COLO668 (cell line): ENCODE measurements at regions not wholly inside any gene's neighbourhood (a gene's known extent, or its start where the extent isn't known, plus 50 kb on each side); places are given as distances from the start of the nearest gene placed in this dataset.
"Not testable (repeated sequence)": the region's sequence is repeated elsewhere in the genome, so short reads cannot be mapped to it uniquely, and the experiment has no call there.

Source experiments
- DNase-seq: peaks from one replicate; lab custom pipeline; 2025; ENCODE audit not compliant: unreplicated experiment; lab: John Stamatoyannopoulos, UW

DNA sequence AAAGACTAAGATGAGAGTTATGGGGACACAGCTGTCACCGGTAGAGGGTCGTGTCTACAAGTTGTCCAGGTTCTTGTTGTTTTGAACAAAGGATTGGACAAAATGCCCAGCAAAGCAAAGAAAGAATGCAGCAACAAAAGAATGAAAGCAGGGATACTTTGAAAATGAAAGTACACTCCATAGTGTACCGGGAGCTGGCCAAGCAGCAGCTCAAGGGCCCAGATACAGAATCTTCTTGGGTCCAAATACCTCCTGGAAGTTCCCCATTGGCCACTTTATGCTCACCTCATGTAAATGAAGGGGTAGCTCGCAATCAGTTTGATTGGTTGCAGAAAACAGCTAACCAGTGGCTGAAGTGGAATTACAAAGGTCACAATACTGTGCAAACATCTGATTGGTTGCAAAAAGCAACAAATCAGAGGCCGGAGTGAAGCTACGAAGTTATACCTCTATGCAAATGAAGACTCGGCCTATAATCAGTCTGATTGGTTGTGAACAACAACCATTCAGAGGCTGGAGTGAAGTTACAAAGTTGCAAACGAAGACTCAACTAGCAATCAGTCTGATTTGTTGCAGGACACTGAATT is 474.9 kb upstream of the TMEFF2 start:
- no peak for DNase-seq

DNA sequence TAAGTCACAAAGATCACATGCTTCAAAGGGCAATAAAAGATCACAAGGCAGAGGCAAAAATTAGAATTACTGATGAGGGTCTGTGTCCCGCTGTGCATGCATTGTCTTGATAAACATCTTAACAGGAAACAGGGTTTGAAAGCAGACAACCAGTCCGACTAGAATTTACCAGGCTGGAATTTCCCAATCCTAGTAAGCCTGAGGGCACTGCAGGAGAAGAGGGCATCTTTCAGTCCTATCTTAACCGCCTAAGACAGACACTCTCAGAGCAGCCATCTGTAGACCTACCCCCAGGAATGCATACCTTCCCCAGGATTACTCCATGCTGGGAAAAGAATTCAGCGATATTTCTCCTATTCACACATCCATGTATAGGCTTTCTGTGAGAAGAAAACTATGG is 465.8 kb upstream of the TMEFF2 start:
- DNase-seq: not testable (repeated sequence)

DNA sequence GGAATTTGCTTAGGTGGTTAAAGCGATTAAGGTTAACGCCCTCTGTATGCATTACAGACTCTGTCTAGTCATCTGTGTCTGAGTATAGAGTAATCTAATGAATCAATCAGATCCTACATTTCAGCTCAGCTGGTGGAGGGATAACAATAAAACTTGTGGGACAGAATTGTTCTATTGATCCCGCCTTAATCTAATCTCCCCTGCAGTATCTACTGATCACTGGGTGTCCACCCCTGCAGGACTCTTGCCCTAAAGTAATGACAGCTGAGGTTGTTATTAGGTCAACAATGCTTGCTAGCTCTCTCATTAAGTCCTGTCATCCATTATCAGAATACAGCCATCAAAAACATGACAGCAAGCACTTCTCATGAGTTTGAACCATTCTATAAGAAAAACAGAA is 462.6 kb upstream of the TMEFF2 start:
- no peak for DNase-seq

DNA sequence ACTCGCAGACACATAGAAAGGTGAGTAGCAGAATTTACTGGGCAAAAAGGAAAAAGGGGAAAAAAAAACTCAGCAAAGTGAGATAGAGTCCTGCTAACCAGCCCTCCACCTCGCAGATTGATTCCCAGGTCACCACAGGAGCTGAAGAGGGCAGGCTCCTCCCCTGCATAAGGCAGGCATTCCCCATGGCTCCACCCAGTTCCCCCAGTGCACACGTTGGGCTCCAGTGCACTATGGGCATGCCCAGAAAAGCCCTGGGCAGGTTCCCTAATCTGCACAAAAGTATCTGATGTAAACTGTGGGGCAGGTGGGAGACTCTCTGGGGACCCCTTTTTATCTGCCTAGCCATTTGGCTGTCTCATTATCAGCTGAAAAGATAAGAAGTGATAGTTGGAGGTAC is 461.2 kb upstream of the TMEFF2 start:
- no peak for DNase-seq

DNA sequence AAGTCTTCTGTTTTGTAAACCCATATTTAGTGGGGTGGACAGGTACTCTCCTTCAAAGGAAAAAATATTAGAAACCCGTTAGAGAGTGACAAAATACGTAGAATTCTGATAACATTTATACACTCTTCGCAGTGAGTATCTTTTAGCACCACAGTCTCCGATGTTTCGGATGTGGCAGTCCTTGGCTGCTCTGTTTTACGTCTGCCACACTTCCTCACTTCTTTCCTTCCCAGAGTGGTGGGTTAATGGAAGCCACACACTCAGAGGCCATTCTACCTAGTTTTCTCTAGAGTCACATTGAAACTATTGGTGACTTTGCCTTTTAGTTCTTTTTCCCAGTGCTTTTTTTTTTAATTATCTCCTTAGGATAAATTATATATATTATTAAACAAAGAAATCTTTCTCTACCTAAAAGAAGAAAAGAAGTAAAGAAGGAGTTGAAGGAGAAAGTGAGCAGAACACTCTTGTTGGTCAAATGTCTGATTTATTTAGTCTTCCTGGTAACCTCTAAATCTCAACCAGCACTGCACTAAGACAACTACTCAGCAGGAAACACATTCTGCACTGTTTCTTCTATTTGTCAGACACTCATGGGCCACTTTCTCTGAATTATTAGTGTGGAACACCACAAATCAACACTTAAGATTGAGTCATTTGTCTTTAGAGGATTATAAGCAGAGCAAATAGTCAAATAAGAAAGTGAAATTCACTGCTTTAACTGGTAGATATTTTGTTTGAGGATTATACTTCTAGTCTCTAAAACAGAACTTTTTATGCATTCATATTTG is 451.3 kb upstream of the TMEFF2 start:
- DNase-seq: no peak

DNA sequence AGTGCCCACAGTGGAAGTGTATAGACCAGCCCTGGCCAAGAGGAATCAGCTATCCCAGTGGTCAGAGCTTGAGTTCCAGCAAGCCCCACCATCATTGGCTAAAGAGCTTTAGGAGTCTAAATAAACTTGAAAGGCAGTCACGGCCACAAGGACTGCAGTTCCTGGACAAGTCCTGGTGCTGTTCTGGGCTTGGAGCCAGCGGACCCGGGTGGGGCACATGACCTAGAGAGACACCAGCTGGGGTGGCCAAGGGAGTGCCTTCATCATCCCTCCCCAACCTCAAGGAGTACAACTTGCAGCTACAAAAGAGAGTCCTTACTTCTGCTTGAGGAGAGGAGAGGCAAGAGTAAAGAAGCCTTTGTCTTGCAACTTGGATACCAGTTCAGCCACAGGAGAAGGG is 439.8 kb upstream of the TMEFF2 start:
- DNase-seq: no peak

DNA sequence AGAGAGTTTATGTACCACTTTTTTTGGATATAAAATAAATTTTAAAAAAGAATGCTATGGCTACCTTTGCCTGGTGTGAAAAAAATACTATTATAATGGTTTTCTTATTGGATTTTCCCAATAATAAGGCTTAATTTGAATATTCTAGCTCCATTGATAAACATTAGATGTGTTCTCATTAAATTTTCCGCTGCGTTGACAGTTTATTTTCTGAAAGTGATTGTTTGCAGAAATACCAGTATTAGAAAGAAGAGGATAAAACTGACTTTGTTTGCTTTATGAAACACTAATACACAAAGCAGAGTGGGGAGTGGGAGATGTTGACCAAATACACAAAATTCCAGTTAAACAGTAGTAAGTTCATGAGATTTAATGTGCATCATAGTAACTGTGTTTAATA is 433.3 kb upstream of the TMEFF2 start:
- DNase-seq: no peak

DNA sequence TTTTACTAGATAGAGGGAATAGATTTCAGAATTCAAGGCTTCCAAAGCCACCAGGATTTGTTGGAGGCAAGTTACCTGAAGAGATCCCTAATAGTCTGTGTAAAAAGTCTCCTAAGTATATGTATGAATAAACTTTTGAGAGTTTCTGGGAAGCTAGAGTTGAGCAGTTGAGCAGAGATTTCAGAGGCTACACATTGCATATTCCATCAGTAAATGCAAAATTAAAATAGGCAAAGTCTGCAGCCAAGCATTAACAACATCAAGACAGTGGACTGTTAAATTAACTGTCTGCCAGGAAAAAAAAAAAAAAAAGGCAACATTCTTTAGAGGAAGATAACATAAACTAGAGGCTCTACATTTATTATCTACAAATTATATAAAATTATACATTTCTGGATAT is 420.4 kb upstream of the TMEFF2 start:
- DNase-seq: no peak

DNA sequence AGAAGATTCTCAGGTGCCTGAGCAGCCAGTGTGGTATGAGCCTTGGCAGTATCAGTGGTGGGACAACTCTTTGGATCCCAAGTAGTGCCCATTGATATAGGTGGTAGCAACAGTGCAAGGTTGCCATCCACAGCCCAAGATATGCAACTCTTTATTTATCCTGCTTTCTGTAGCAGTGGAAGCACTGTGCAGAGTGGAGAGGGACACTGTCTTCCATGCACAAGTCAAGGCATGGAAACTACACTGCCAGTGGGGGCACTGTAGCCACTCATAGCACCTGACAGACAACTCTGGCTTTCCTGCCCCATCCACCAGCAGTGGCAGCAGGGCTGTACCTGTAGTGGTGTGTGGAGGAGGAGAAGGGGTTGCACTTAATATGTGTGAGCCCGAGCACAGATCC is 409.6 kb upstream of the TMEFF2 start:
- DNase-seq: no peak

DNA sequence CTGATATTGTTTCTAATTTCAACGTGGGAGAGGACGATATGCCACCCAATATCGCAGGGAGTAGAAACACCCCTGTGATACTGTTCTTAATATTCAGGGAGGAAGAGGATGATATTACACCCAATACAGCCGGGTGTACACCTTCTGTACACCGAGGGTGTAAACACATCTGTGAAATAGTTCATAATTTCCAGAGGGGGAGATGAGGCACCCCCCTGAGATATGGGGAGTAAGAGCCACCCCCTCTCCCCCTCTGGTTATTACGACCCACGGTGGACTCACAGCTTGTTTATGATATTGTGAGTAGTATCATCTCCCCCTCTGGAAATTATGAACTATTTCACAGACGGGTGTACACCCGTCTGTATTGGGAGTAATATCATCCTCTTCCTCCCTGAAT is 403.9 kb upstream of the TMEFF2 start:
- DNase-seq: not testable (repeated sequence)

DNA sequence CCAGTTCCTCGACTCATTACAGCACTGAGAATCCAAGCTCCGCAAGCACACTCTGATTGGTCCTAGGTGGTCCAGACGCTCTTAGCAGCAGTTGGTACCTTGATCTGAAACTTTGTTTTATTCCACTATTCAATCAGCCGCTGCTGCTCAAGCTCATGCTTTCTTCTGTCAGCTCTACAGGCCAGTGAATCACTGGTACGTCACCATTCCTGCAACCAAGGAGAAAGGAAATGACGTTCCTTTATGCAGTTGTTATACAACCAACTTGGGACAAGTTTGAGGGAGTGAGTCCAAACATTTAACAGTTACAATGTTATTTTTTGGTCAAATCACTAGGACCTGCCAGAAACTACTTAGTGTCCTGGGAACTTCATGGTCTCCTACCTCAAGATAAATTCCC is 398.8 kb upstream of the TMEFF2 start:
- no peak for DNase-seq

DNA sequence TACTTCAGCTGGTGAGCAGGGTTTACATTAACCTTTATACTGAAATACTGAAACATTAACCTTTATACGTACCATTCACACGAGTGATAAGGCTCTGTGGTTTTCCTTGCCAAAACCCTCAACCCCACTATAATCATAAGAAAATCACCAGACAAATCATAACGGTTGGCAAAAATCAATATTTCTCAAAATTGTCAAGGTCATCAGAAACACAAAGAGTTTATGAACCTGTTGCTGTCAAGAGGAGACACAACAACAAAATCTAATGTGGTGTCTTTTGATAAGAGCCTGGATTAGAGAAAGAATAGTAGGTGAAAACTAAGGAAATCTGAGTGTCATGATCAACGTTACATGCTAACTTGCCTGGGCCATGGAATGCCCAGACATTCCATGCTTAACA is 396.9 kb upstream of the TMEFF2 start:
- no peak for DNase-seq

DNA sequence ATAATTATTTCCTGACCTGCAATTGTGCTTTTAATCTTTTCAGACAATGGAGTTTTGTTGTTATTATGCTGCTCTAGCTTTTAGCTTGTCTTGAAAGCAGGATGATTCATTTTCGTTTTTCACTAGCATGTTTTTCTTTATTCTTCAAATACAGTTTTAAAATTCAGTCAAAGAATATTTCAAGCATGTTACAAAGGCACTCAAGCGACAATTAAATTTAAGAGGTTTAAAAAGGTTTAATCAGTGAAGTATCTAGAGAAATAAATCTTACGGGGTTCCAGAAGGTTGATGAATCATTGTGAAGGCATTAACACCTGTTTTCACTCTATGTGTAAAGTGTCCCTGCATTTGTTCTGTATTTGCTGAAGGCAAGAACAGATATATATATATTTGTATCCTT is 390.7 kb upstream of the TMEFF2 start:
- DNase-seq: no peak

DNA sequence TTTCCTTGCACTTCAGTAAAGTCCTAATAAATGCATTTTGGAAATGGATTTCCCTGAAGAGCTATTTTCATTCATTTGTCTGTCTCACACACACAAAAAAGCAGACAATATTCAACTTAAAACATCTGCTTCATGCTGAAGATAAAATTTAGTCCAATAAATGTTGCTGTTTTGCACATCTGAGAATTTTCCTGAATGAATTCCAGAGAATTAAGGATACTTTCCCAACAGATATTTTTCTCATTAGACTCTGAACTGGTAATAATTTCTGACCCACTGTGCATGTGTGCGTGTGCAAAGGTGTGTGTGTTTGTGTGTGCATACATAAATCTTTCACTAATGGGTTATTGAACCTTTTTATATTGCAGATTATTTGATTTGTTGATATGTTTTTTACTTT is 390.2 kb upstream of the TMEFF2 start:
- no peak for DNase-seq

DNA sequence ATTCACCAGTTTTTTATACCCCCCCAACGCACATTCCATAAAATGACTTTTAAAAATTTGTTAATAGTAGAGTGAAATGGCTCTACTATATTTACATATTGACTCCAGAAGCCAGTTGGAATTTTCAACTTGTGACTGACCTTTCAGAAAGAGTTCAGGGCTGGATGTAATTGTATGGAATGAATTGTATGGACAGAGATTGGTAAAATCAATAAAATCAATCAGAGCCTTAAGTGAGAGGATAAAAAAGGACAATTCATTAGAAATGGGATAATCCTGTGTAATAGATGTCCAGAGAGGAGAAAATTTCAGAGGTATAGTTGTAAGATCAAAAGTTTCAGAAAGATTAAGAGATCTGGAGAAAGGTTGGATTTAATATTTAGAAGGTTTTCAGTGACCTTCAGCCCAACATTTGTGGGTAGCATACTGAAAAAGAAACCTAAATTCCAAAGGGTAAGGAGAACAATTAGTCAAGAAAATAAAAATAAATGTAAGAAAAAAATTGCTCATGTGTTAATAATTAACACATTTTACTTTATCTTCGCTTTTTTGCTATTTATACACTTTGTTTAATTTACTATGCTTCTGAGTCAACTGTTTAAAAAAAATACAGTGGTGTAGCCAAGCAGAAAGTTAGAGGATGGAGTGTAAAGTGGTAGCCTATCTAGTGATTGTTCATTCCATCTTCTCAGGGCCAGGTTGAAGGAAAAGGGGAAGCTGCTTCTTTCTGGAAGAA is 385.4 kb upstream of the TMEFF2 start:
- DNase-seq: no peak

DNA sequence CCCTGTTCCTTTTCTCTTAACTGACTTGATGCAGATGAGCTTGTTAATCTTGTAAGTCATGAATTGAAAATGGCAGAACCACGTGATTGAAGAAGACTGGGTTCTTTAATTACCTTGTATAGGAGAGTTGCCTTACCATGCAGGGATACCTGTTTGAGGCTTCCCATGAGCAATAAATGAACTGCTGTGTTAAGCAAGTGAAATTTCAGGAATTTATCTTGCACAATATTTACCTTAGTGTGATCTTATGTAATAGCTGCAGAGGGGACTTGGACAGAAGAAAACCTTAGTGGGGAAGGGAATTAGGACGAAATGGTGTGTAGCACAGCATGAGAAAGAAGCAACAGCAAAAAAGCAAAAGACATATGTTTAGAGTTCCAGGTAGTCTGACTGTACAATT is 384.0 kb upstream of the TMEFF2 start:
- no peak for DNase-seq

DNA sequence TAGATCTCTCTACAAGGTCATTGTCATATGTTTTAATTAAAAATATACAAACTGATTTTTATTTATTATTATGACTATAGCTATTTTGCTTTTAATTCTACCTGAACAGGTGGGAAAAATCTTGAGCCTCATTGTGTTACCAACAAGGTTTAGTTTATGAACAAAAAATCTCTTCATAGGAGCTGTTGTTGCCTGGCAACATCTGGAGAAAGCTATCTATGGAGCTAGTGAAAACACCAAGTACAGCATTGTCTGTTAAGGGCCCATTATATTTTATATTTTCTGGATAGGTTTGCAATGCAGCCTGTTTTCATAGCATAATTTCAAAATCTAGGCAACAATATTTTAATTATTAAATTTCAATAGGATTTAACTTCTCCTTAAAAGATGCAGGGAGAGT is 383.0 kb upstream of the TMEFF2 start:
- no peak for DNase-seq

DNA sequence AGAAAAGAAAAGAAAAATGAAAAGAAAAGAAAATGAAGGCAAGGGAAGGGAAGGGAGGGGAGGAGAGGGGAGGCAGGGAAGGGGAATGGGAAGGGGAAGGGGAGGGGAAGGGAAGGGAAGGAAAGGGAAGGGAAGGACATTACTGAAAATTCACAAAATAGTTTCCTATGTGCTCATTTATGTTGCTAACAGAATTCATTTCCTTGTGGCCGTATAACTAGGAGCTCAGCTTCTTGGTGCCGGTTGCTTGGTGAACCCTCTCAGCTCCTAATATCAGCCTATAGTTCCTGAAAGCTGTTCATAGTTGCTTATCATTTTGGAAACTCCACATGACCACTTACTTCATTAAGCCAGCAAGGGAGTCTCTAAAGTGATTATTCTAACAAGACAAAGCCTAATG is 379.8 kb upstream of the TMEFF2 start:
- no peak for DNase-seq

DNA sequence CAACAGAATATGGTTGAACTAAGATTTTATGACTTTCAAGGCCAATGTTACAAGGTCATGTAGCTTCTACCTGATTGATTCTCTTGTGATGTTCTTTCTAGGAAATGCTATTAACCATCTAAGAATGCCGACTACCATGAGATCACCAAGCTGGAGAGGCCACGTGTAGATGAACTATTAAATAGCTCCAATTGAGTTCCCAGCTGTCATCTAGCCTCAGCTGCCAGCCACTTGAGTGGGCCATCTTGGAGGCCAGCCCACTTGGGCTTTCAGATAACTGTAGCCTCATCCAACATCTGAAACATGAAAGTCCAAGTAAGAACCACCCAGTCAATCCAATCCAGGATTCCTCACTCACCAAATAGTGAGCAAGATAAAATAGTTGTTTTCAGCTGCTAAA is 376.9 kb upstream of the TMEFF2 start:
- no peak for DNase-seq

DNA sequence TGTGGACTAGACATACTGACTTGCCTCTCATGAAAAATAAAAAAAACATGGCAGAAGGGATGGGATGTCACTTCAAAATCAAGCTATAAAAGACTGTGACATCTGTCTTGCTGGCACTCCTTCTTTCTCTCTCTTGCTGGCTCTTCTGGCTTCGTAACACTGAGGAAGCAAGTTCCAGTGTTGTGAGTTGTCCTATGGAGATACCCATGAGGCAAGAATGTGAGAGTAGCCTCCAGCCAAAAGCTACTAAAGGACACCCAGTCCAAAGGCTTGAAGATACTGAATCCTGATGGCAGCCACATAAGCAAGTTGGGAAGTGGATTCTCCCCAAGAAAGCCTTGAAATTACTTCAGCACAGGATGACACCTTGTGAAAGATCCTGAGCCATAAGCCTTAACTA is 376.1 kb upstream of the TMEFF2 start:
- no peak for DNase-seq

DNA sequence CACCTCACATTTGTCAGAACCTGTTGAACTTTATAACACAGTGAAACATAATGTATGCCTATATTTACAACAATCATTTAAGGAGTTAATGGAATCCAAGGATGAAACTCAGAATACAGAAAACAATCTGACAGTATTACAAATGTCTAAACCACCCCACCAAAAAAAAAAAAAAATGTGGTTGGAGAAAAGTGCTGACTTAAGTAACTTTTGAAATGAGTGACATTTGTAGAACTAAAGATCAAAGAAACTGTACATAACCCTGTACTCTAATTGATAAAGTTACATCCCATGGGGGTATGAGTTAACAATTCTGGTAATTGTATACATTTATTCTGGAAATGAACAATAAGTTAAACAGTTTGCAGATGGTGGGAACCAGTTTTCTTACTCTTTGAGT is 372.1 kb upstream of the TMEFF2 start:
- DNase-seq: no peak

DNA sequence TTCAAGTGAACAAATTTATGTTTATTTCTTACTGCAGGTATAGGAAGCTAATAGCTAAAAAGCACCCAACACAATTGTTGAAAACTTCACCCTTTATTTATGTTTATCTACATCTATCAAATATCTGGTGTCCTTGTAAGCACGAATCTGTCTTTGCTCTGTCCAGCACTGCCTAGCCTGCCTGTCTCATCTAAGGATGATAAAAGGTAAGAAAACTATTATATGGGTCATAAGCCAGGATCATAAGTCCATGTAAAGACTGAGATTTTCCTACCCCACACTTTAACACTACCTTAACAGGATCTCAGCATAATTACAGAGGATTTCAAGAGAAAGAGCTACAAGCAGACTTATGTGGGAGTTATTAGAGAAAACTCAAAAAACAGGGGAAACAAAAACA is 365.6 kb upstream of the TMEFF2 start:
- DNase-seq: no peak
